Amniotic stem cell (primary cell): ENCODE measurements at regions not wholly inside any gene's neighbourhood (a gene's known extent, or its start where the extent isn't known, plus 50 kb on each side); places are given as distances from the start of the nearest gene placed in this dataset.
A peak's percentile ranks its signal among the peaks of the same experiment; 100 is the strongest.
"Not testable (repeated sequence)": the region's sequence is repeated elsewhere in the genome, so short reads cannot be mapped to it uniquely, and the experiment has no call there.

Source experiments
- DNase-seq: peaks from one replicate; lab custom pipeline; 2025; lab: John Stamatoyannopoulos, UW

DNA sequence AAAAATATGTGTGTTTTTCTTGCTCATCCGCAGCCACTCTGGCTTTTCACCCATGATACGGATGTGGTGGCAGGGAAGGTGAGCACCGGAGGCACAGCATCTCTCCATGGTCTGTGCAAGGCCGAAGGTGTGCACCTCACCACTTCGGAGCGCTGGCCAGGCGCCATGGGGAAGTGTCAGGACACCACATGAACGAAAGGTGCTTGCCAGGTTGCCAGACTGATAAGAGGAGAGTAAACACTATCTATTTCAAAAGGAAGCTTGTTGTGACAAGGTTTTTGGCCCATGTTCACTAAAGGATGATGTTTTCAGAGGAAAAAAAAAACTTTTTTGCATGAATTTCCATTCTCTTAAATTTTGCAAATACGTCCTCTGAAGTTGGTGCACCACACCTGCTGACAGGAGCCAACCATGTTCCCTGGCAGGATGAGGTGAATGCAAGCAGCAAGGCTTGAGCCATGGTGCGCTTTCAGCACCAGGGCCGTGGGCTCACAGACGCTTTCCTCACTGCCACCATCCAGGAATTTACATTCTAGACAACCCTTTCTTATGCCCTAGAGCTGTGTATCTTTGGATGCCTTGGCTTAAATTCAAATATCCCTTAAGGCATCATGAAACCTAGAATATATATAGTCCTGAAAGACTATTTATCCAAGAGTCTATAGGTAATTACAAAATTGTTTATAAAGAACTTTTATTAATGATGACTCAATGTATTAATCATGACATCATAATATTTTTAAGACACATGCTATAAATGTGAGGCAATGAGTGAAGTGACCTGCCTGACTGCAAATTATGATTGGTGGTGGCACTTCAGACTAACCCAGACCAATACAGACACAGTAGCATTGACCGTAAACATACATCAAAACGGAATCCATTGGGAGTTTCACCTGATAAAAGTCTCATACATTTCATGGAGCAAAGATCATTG lies 234.5 kb downstream of the TFAP2A start:
- no peak for DNase-seq

DNA sequence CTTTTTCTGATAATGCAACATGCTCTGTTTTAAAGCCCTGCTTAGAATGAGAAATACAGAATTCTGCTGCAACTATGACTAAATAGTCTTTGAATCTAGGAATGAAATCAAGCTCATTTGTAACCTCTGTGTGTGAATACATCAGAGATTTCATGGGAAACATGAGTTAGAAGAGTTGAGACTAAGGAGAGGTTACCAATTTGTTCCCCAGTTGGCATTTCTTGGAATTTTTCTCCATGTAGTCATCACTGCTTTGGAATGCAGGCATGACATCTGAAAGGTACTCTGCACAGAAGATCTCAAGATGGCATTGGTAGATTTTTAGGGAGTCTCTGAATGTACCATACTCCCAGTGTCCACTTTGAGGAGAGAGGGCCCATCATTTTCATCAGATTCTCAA lies 237.2 kb downstream of the TFAP2A start:
- DNase-seq, result no peak

DNA sequence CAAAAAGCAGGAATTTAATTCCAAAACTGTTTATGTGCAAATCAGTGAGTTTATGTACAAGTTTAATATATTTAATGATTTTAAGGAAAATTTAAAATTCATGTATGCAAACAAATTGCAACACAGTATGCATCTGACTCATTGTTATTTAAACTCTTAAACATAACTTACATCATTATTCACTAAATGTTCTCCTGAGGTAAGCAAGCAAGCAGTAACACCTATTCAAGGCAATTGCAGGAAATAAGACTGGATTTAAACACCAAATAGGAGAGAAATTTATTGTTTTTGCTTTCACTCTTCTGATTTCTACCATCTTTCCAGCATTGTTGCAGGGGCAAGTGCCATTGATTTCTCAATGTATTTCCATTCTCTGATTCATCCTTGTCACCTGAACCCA lies 239.5 kb downstream of the TFAP2A start:
- DNase-seq, result no peak

DNA sequence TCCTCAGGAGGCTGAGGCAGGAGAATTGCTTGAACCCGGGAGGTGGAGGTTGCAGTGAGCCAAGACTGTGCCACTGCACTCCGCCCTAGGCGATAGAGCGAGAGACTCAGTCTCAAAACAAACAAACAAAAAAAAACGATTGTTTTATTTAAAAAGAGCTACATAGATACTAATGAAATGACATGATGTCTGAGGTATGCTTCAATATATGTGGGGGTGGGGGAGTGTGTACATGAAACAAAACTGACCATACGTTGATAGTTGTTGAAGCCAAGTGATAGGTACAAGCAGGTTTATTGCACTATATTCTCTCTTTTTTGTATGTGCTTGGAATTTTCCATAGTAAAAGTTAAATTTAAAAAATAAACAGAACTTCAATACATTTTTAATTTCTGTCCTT lies 240.1 kb downstream of the TFAP2A start:
- DNase-seq, result no peak

DNA sequence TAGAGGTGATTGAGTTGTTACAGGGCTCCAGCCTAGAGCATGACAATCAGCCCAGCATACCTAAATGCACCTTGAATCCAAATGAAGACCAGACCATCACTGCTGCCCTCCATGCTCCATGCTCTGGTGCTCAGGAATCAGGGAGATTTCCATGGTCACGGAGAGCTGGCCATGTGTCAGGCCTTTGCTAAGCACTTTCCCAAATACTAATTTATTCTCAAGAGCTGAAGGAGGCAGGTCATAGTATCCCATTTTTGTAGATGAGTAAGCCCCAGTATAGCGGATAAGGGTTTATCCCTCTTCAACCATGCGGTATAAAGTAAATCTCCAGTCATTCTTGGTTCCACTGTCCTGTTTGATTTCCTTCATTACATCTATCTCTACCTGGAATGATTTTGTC lies 240.8 kb downstream of the TFAP2A start:
- DNase-seq, result no peak

DNA sequence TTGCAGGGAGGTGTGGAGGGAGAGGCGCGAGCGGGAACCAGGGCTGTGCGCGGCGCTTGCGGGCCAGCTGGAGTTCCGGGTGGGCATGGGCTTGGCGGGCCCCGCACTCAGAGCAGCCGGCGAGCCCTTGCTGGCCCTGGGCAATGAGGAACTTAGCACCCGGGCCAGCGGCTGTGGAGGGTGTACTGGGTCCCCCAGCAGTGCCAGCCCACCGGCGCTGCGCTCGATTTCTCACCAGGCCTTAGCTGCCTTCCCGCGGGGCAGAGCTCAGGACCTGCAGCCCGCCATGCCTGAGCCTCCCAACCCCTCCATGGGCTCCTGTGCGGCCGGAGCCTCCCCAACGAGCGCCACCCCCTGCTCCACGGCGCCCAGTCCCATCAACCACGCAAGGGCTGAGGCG lies 243.2 kb downstream of the TFAP2A start:
- not testable (repeated sequence) for DNase-seq

DNA sequence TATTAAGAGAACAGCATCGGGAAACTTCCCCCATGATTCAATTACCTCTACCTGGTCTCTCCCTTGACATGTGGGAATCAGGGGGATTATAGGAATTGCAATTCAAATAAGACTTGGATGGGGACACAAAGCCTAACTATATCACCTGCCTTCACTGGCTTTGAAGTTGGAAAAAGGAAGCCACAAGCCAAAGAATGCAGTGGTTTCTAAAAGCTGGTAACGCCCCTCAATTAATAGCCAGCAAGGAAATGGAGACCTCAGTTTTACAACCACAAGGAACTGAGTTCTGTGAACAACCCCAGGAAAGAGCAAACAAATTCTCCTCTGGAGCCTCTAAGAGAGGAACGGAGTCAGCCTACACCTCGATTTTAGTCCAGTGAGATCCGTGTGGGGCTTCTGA lies 244.1 kb downstream of the TFAP2A start:
- no peak for DNase-seq

DNA sequence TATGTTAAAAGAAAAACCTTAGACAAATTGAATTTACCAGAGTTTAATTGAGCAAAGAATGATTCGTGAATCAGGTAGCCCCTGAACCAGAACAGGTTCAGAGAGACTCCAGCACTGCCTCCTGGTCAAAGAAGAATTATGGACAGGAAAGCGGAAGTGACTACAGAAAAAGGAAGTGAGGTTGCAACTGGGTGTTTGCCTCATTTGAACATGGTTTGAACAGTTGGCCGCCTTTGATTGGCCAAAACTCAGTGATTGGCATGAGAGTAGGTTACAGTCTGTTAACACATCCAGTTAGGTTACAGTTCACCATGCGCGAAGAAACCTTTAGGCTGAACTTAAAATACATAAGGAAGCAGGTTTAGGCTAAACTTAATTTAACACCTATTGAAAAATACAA lies 248.8 kb downstream of the TFAP2A start:
- DNase-seq, result no peak

DNA sequence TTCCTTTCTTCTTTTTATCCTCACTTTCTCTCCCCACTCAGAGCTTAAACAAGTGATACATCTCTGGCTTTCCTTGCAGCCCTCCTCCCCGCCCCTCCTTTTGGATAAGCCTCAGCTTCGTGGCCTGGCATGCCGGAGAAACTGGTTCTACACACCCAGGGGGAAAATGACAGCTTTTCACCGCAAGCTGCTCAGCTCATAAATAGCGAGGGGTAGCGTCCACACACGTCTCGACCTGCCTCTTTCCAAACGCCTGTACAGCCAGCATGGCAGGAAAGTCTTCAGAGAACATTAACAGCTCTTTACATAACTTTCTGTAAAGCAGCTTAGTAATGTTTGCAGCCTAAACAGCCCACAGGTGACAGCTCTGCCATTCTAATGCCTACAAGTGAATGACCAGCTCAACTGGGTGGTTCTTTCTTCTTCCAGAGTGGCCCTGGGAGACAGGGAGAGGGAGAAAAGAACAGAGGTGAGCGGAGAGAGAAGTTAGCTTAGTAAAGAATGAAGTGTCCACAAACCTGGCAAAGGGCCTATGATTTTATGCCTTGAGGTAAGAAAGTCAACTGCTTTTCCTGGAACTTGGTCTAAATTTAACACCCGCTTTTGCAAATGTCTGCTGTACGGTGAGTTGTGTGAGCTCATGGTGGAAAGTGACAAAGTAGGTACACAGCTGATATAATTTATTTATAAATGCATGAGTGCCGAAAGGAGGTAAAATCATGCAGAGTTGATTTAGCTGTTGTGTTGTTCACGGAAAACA lies 251.5 kb downstream of the TFAP2A start:
- no peak for DNase-seq

DNA sequence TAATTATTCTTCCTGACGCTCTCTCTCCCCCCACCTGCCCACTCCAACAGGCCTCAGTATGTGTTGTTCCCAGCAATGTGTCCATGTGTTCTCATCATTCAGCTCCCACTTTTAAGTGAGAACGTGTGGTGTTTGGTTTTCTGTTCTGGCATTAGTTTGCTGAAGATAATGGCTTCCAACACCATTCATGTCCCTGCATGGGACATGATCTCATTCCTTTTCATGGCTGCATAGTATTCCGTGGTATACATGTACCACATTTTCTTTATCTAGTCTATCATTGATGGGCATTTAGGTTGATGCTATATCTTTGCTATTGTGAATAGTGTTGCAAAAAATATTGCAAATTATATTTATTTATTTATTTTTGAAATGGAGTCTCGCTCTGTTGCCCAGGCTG lies 258.0 kb downstream of the TFAP2A start:
- DNase-seq, result no peak

DNA sequence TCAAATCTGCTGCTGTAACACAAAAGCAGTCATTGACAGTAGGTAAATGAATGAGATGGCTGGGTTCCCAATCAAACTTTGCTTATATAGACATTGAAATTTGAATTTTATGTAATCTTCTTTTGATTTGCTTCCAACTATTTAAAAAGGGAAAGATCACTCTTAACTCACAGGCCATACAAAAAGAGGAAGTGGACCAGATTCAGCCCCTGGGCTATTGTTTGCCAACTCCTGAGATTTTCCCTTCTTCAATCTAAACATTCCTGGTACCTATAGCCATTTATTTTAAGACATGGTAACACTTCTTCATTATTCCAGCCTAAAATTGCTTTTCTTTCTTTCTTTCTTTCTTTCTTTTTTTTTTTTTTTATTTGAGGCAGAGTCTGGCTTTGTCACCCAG lies 260.6 kb downstream of the TFAP2A start:
- DNase-seq, result no peak

DNA sequence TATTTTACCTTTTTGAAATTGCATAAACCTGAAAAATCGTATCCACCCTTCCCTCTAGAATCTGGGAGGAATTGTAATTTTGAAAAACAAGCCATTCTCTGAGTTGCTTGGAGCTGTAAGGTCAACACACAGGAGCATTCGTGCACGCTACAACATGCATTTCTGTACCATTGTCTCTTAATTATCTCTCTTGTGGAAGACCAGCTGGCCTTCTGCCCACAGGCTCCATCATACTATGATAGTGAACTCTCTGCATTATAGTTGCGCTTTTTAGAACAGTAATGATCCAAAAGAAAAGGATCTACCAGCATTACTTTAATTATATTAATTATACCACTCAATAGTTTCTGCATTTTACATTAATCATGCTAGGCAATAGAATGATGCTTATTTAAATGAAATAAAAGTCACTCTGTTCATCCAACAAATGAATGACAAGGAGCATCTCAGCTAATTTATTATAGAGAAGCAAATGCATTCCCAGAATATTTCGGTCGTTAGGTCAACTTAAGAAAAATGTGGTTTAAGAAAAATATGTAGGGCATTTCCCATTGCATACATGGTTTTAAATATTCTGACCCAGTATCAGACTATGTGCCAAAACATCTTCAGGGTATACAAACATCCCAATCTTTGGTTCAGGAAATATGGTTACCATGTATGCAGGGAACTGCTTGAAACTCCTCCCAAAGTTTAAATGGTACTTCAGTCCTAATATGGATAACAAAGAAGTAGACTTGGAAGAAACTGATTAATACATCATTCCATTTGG lies 263.5 kb downstream of the TFAP2A start:
- DNase-seq, result peak; percentile 49

DNA sequence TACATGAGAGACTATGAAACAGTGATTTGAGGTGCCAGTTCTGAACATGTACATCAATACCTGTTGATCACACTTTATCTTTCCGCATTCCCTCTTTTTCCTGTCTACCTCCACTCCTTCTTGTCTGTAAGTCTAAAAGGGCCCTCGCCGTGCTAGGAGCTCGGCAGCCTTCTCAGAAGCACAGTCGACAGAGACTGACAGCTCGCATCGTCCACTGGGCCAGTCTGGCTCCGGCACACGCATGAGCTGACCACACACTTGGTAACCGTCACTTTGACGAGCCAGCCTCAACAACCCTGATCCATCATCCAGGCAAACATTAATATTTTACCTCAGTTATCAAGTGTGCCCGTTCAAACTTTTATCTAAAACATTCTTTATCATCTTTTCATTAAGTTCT lies 265.3 kb downstream of the TFAP2A start:
- no peak for DNase-seq

DNA sequence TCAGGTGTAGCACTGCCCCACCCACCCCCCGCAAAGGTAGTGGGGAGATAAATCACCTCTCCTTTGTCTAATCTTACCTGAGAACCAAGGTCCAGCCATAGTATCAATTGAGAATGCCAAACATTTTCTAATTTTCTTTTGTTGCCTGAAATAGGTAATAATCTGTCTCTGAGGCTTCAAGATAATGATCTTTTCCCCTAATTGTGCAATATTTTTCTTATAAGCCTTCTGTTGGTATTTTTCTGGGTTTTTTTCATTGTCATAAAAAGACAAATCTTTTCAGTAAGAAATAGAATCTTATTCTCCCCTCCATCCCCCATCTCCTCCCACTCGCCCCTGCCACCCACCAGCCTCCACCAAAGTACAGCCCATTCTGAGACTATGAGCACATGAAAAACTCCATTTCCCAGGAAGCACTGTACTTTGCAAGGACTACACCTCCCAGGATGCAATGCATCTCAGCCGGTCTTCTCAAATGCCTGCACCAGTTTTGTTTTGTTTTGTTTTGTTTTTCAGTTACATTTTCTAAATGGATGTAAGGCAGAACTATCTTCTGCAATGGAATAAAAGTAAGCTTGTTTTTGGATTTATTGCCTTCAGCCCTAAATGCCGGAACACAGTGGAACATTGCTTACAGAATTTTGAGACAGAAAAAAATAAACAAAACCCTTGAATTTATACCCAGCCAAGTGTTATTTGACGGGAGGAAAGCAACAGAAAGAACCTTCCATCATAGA lies 268.0 kb downstream of the TFAP2A start:
- DNase-seq, result peak; percentile 14

DNA sequence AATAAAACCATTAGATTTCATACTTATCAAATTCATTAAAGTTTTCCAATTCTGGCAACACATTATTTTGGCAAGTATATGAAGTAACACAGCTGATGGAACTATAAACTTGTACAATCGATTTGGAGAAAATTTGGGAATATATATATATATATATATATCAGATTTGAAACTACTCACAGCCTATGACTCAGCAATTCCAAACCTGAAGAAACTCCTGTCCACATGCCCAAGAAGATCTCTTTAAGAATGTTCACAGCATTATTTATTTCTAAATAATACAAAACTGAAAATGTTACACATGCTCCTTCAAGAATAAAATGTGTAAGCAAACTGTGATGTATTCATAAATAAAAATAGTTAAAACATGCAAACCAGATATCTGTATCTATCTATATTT lies 270.1 kb downstream of the TFAP2A start:
- no peak for DNase-seq

DNA sequence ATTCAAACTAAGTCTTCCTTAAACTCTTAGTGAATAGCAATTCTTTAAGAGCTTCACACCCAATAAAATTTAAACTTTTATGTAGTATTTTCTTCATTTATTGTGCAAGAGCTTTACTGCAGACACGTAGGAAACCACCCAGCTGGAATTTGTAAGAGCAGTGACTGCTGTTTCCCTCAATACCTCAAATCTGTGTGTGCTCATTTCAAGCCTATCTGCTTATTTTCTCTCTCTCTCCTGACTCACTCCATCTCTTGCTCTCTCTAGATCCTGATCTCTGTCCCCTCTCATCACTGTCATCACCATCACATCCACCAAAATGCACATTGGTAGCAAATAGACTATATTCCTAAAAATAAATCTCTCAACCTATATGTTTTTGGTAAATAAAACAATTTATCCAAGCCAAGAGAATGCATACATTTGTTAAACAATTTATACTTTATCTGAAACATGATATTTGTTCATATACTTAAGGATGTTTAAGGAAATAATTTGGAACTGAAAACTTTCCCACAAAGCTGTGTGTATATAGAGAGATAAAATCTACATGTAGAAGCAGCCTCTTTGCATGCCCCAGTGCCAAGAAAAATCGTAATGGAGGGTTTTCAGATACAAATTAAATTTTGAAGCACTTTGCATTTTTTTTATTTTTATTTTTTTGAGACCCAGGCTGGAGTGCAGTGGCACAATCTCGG lies 273.0 kb downstream of the TFAP2A start:
- no peak for DNase-seq

DNA sequence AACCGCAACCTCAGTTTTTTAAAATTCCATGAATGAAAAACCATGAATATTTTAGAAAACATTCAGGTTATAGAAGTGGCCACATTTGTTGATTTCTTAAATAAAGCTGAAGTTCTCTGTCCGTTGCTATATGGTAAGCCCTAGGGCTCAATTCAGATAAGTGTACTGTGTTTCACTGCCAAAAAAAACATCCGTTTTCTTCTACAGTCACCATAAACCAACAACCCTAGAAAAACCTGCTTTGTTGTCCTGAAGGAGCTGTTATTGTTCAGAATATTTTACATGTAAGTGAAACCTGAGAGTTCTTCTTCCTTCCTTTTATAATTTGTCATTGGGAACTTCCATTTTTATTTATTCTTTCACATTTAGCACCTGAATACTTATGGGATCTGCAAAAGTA lies 274.1 kb downstream of the TFAP2A start:
- peak; percentile 13 for DNase-seq

DNA sequence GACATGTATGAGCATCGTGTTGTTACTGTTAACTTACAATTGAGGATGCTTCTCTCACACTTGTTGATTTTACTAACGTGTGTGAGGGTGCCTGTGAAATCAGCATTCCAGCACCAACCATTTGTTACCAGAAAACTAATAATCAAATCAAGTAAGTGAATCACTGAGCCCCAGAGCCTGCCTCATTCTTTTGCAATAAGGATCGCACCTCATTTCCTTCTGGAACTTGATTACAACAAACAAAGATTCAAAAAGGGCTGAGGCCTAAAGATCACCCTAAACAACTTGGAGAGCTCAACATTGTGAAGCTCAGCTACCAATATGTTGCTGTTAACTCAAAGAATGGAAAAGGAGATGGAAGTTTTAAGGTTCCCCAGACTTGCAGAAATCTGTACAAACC lies 274.7 kb downstream of the TFAP2A start:
- no peak for DNase-seq

DNA sequence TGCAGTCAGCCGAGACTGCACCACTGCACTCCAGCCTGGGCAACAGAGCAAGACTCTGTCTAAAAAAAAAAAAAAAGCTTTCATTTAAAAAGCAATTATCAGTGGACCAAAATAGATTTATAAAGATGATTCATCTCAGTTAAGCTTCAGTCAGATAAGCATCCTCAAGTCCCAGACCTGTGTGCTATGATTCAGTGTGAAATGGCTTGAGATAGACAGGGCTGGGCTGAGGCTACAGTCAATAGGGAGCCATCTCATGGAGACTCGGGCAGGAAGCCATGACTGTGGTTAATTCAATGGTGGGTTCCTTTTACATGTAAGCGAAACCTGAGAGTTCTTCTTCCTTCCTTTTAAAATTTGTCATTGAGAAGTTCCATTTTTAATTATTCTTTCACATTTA lies 276.0 kb downstream of the TFAP2A start:
- peak; percentile 39 for DNase-seq

DNA sequence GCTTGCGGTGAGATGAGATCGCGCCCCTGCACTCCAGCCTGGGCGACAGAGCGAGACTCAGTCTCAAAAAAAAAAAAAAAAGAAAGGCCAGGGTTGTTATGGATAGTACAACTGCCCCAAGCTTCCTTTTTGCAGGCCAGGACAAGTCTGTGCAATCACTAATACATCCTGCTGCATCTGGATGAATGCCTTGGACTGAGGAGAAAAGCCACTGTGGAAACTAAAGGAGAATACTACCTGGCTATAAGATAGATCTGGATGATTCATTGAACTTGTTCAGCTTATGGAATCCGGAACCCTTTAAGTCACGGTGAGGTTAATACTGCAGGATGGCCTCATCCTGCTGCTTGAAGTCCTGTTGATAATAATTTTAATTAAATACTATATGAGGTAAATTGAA lies 278.2 kb downstream of the TFAP2A start:
- DNase-seq, result no peak

DNA sequence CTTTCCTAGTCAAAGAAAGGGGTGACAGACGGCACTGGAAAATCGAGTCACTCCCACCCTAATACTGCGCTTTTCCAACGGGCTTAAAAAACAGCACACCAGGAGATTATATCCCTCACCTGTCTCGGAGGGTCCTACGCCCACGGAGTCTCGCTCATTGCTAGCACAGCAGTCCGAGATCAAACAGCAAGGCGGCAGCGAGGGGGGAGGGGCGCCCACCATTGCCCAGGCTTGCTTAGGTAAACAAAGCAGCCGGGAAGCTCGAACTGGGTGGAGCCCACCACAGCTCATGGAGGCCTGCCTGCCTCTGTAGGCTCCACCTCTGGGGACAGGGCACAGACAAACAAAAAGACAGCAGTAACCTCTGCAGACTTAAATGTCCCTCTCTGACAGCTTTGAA lies 280.7 kb downstream of the TFAP2A start:
- not testable (repeated sequence) for DNase-seq
